ENCODE measurements at regions not wholly inside any gene's neighbourhood (a gene's known extent, or its start where the extent isn't known, plus 50 kb on each side); places are given as distances from the start of the nearest gene placed in this dataset.

DNA sequence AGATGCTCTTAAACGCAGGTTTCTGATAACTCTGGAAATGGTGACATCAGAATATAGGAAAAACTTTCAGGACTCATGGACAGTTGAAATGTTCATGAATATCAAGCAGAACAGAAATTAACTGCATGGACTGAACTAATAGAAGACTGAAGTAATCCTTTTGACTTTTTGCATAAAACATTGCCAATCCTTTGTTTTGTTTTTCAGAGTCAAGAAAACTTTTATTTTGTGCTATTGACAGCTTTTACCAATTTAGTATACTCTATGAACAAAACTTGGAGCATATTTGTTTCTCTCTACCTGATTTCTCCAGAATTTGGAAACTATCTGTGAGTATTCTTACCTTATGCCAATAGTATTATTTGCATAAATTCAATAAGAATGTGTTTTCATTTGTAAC, 61.2 kb upstream of the HMX1 start:
- TF ChIP-seq NFYB (CRISPR knock-in tag; conservative IDR thresholded peaks at IDR 0.05; ENCODE audit: low read depth) (no peak), MAX (CRISPR knock-in tag; IDR thresholded peaks at IDR 0.05) (no peak), CTCF (IDR thresholded peaks at IDR 0.05) (no peak), USF1 (CRISPR knock-in tag; IDR thresholded peaks at IDR 0.05) (no peak), GRHL2 (CRISPR knock-in tag; IDR thresholded peaks at IDR 0.05; ENCODE audit: insufficient replicate concordance, severe bottlenecking) (no peak), EMX1 (CRISPR knock-in tag; IDR thresholded peaks at IDR 0.05) (no peak), ETV6 (CRISPR knock-in tag; IDR thresholded peaks at IDR 0.05) (no peak), SMAD3 (CRISPR knock-in tag; IDR thresholded peaks at IDR 0.05; ENCODE audit: borderline replicate concordance) (no peak), FOXP4 (CRISPR knock-in tag; IDR thresholded peaks at IDR 0.05) (no peak)
- TF ChIP-seq, protein P1, sequence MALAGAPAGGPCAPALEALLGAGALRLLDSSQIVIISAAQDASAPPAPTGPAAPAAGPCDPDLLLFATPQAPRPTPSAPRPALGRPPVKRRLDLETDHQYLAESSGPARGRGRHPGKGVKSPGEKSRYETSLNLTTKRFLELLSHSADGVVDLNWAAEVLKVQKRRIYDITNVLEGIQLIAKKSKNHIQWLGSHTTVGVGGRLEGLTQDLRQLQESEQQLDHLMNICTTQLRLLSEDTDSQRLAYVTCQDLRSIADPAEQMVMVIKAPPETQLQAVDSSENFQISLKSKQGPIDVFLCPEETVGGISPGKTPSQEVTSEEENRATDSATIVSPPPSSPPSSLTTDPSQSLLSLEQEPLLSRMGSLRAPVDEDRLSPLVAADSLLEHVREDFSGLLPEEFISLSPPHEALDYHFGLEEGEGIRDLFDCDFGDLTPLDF (CRISPR knock-in tag; IDR thresholded peaks at IDR 0.05): no peak
- TF ChIP-seq, protein P2, sequence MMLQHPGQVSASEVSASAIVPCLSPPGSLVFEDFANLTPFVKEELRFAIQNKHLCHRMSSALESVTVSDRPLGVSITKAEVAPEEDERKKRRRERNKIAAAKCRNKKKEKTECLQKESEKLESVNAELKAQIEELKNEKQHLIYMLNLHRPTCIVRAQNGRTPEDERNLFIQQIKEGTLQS (CRISPR knock-in tag; conservative IDR thresholded peaks at IDR 0.05): no peak
- TF ChIP-seq, protein P3, sequence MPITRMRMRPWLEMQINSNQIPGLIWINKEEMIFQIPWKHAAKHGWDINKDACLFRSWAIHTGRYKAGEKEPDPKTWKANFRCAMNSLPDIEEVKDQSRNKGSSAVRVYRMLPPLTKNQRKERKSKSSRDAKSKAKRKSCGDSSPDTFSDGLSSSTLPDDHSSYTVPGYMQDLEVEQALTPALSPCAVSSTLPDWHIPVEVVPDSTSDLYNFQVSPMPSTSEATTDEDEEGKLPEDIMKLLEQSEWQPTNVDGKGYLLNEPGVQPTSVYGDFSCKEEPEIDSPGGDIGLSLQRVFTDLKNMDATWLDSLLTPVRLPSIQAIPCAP (CRISPR knock-in tag; IDR thresholded peaks at IDR 0.05): no peak
